Loucy (cell line): ENCODE measurements at regions not wholly inside any gene's neighbourhood (a gene's known extent, or its start where the extent isn't known, plus 50 kb on each side); places are given as distances from the start of the nearest gene placed in this dataset.

ENCODE experiments used
- H2AFZ ChIP-seq: fragments of 200-600 bp; sonication (generic); 2 replicates; pipeline ENCODE4 v1.6.0; 2016; ENCODE audit warnings: antibody characterized with exemption, mild to moderate bottlenecking, low read length, moderate library complexity
- H3F3A ChIP-seq: fragments of 200-600 bp; 2 replicates; pipeline ENCODE4 v1.6.0; 2016; ENCODE audit warnings: antibody characterized with exemption, low read depth, mild to moderate bottlenecking
- H3K27me3 ChIP-seq: fragments of 200-600 bp; sonication (generic); 2 replicates; pipeline ENCODE4 v1.6.1; 2014; ENCODE audit warnings: low read length, mild to moderate bottlenecking; ENCODE audit not compliant: insufficient read depth, poor library complexity, severe bottlenecking
- H3K36me3 ChIP-seq: fragments of 200-600 bp; sonication (generic); 2 replicates; pipeline ENCODE4 v1.6.1; 2016; ENCODE audit warnings: low read length; ENCODE audit not compliant: insufficient read depth
- H3K4me1 ChIP-seq: fragments of 200-600 bp; sonication (generic); 2 replicates; pipeline ENCODE4 v1.5.1; 2014; ENCODE audit warnings: low read length, mild to moderate bottlenecking; ENCODE audit not compliant: insufficient read depth, poor library complexity, severe bottlenecking
- H3K4me2 ChIP-seq: fragments of 200-600 bp; sonication (generic); 2 replicates; pipeline ENCODE4 v1.6.0; 2014; ENCODE audit warnings: antibody characterized with exemption, low read length, low read depth, mild to moderate bottlenecking; ENCODE audit not compliant: poor library complexity, severe bottlenecking
- H3K4me3 ChIP-seq: fragments of 200-600 bp; sonication (generic); 2 replicates; pipeline ENCODE4 v1.5.1; 2014; ENCODE audit warnings: low read length, mild to moderate bottlenecking, mixed read lengths; ENCODE audit not compliant: poor library complexity, severe bottlenecking
- H3K79me2 ChIP-seq: fragments of 200-600 bp; sonication (generic); 2 replicates; pipeline ENCODE4 v1.6.1; 2014; ENCODE audit warnings: low read length; ENCODE audit not compliant: insufficient read depth
- H3K9ac ChIP-seq: fragments of 200-600 bp; sonication (generic); 2 replicates; pipeline ENCODE4 v1.6.0; 2014; ENCODE audit warnings: mild to moderate bottlenecking, low read depth, low read length, moderate library complexity; ENCODE audit not compliant: poor library complexity, severe bottlenecking
- H3K9me2 ChIP-seq: fragments of 200-600 bp; sonication (generic); replicated peaks from 2 replicates; pipeline ENCODE4 v1.6.1; 2016; ENCODE audit warnings: low read depth, low read length, mixed read lengths
- H3K9me3 ChIP-seq: fragments of 200-600 bp; sonication (generic); 2 replicates; pipeline ENCODE4 v1.6.1; 2014; ENCODE audit warnings: mild to moderate bottlenecking, antibody characterized with exemption, low read length, low read depth; ENCODE audit not compliant: insufficient read depth
- H4K20me1 ChIP-seq: fragments of 200-600 bp; sonication (generic); 2 replicates; pipeline ENCODE4 v1.6.0; 2014; ENCODE audit warnings: antibody characterized with exemption, low read length, mild to moderate bottlenecking; ENCODE audit not compliant: insufficient read depth, poor library complexity, severe bottlenecking
- EZH2phosphoT487 ChIP-seq: fragments of 200-600 bp; IDR thresholded peaks from 2 replicates; pipeline ENCODE4 v1.6.1; 2018; ENCODE audit warnings: antibody characterized with exemption, mild to moderate bottlenecking, moderate library complexity, borderline replicate concordance
- TF ChIP-seq, protein P1 (sequence below): fragments of 200-600 bp; sonication (generic); conservative IDR thresholded peaks from 2 replicates; pipeline ENCODE4 v1.5.1; 2014; ENCODE audit warnings: mild to moderate bottlenecking, antibody characterized with exemption, low read length

DNA sequence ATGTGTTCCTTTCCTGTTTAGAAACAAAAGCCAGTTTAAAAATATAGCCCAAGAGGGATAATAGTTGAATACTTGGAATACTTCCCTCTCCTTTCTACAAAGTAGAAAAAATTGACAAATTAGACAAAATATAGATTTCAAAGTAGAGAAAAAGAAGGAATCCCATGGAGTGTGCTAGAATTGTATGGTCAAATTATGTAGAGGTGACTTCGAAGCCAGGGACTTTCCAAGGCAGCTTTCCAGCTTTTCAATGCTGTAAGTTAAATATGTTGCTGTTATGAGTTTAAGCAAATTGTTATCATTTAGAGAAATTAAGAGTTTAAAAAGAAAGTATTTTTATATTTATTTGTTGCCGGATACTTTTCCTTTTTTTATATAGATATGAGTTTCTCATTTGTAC is 415.5 kb upstream of the OPRM1 start:
- Histone ChIP-seq H3K79me2 (no peaks in the 10 kb centered on the region), H2AFZ (no peak overlapping the region), H3K9me3 (no peaks in the 10 kb centered on the region), H3K4me1 (no peaks in the 10 kb centered on the region), H3F3A (no peaks in the 10 kb centered on the region), H4K20me1 (no peaks in the 10 kb centered on the region), H3K36me3 (no peaks in the 10 kb centered on the region), H3K27me3 (no peaks in the 10 kb centered on the region), H3K9me2 (no peaks in the 10 kb centered on the region), H3K4me3 (no peak overlapping the region), H3K9ac (no peak overlapping the region), H3K4me2 (no peak overlapping the region)
- TF ChIP-seq, protein P1, sequence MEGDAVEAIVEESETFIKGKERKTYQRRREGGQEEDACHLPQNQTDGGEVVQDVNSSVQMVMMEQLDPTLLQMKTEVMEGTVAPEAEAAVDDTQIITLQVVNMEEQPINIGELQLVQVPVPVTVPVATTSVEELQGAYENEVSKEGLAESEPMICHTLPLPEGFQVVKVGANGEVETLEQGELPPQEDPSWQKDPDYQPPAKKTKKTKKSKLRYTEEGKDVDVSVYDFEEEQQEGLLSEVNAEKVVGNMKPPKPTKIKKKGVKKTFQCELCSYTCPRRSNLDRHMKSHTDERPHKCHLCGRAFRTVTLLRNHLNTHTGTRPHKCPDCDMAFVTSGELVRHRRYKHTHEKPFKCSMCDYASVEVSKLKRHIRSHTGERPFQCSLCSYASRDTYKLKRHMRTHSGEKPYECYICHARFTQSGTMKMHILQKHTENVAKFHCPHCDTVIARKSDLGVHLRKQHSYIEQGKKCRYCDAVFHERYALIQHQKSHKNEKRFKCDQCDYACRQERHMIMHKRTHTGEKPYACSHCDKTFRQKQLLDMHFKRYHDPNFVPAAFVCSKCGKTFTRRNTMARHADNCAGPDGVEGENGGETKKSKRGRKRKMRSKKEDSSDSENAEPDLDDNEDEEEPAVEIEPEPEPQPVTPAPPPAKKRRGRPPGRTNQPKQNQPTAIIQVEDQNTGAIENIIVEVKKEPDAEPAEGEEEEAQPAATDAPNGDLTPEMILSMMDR, result no peak
- no peak for TF ChIP-seq EZH2phosphoT487

DNA sequence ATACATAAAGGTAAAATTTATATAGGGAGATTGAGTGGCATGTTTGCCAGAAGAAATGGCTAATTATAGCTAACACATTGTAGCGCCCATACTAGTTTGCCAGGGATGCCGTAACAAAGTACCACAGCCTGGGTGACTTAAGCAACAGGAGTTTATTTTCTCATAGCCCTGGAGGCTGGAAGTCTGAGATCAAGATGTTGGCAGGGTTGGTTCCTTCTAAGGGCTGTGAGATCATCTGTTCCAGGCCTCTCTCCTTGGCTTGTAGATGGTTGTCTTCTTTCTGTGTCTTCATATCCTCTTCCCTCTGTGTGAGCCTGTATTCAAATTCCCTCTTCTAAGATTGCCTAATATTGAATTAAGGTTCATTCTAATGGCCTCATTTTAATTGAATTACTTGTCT is 417.5 kb upstream of the OPRM1 start:
- Histone ChIP-seq H2AFZ (no peak overlapping the region), H3K9ac (no peak overlapping the region), H3K79me2 (no peaks in the 10 kb centered on the region), H4K20me1 (no peaks in the 10 kb centered on the region), H3K27me3 (no peaks in the 10 kb centered on the region), H3K9me3 (no peaks in the 10 kb centered on the region), H3F3A (no peaks in the 10 kb centered on the region), H3K36me3 (no peaks in the 10 kb centered on the region), H3K4me2 (no peak overlapping the region), H3K4me3 (no peak overlapping the region), H3K4me1 (no peaks in the 10 kb centered on the region), H3K9me2 (no peaks in the 10 kb centered on the region)
- TF ChIP-seq EZH2phosphoT487, result no peak
- TF ChIP-seq, protein P1, result no peak

DNA sequence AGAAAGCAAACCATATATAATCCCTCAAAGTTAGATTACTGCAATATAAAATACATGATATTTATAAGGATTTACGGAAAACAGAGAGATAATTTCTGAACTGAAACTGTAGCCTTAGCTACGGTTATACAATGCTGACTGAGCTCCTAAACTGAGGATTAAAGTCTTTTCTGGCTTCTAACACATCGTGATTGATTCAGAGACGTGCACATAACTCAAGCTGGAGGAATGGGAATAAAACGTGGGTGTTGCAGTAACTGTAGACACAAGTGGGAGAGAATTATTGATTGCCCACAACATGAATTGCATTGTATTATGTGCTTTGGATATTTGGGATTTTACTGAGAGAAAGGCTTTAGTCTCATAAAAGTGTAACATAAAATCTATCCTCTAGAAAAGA is 418.0 kb upstream of the OPRM1 start:
- no peaks in the 10 kb centered on the region for H3K36me3 ChIP-seq
- no peaks in the 10 kb centered on the region for H3K9me3 ChIP-seq
- H3F3A ChIP-seq, result no peaks in the 10 kb centered on the region
- H3K4me2 ChIP-seq, result no peak overlapping the region
- no peak overlapping the region for H3K9ac ChIP-seq
- H3K4me1 ChIP-seq, result no peaks in the 10 kb centered on the region
- no peak overlapping the region for H2AFZ ChIP-seq
- H3K27me3 ChIP-seq, result no peaks in the 10 kb centered on the region
- H3K9me2 ChIP-seq, result no peaks in the 10 kb centered on the region
- H4K20me1 ChIP-seq, result no peaks in the 10 kb centered on the region
- TF ChIP-seq, protein P1, result no peak
- TF ChIP-seq EZH2phosphoT487, result no peak
- H3K79me2 ChIP-seq, result no peaks in the 10 kb centered on the region
- no peak overlapping the region for H3K4me3 ChIP-seq
